H9 (cell line): ENCODE measurements at regions not wholly inside any gene's neighbourhood (a gene's known extent, or its start where the extent isn't known, plus 50 kb on each side); places are given as distances from the start of the nearest gene placed in this dataset.

Experiments used
- DNase-seq: peaks from one replicate; pipeline ENCODE4 v3.0.0-alpha.2; 2017
- H2AFZ ChIP-seq: one replicate; pipeline ENCODE4 v1.6.1; 2013; ENCODE audit warnings: mild to moderate bottlenecking, low read length, control low read depth, moderate library complexity
- H2AK5ac ChIP-seq: 2 replicates; pipeline ENCODE4 v1.6.1; 2013; ENCODE audit warnings: low read length, control low read depth, mixed read lengths; ENCODE audit not compliant: insufficient read length
- H2BK120ac ChIP-seq: one replicate; pipeline ENCODE4 v1.6.1; 2013; ENCODE audit warnings: low read depth, mild to moderate bottlenecking, low read length, control low read depth, inconsistent platforms; ENCODE audit not compliant: poor library complexity, severe bottlenecking
- H2BK12ac ChIP-seq: 2 replicates; pipeline ENCODE4 v1.6.1; 2013; ENCODE audit warnings: low read length, control low read depth, mixed read lengths, low read depth; ENCODE audit not compliant: insufficient read length
- H2BK15ac ChIP-seq: 2 replicates; pipeline ENCODE4 v1.6.1; 2013; ENCODE audit warnings: low read depth, low read length, control low read depth
- H2BK20ac ChIP-seq: one replicate; pipeline ENCODE4 v1.6.1; 2013; ENCODE audit warnings: low read depth, mild to moderate bottlenecking, low read length, control low read depth, inconsistent platforms; ENCODE audit not compliant: poor library complexity, severe bottlenecking
- H2BK5ac ChIP-seq: 2 replicates; pipeline ENCODE4 v1.6.1; 2013; ENCODE audit warnings: low read length, control low read depth, mixed read lengths; ENCODE audit not compliant: insufficient read length
- H3K14ac ChIP-seq: 2 replicates; pipeline ENCODE4 v1.6.1; 2013; ENCODE audit warnings: low read length, control low read depth; ENCODE audit not compliant: insufficient read depth
- H3K18ac ChIP-seq: 2 replicates; pipeline ENCODE4 v1.6.1; 2013; ENCODE audit warnings: low read depth, mild to moderate bottlenecking, mixed read lengths, low read length, control low read depth; ENCODE audit not compliant: insufficient read length
- H3K23ac ChIP-seq: 2 replicates; pipeline ENCODE4 v1.6.1; 2013; ENCODE audit warnings: low read length, control low read depth, mixed read lengths, low read depth; ENCODE audit not compliant: insufficient read length
- H3K23me2 ChIP-seq: 2 replicates; pipeline ENCODE4 v1.6.1; 2013; ENCODE audit warnings: low read depth, mild to moderate bottlenecking, mixed read lengths, low read length, control low read depth; ENCODE audit not compliant: insufficient read length, poor library complexity, severe bottlenecking
- H3K27ac ChIP-seq: 2 replicates; pipeline ENCODE4 v1.5.1; 2013; ENCODE audit warnings: low read length, control low read depth, mixed read lengths, low read depth; ENCODE audit not compliant: insufficient read length
- H3K27me3 ChIP-seq: 2 replicates; pipeline ENCODE4 v1.6.1; 2013; ENCODE audit warnings: low read length, control low read depth, inconsistent platforms; ENCODE audit not compliant: insufficient read depth
- H3K4ac ChIP-seq: 2 replicates; pipeline ENCODE4 v1.6.1; 2013; ENCODE audit warnings: low read depth, mild to moderate bottlenecking, control low read depth, inconsistent platforms, low read length, moderate library complexity
- H3K4me1 ChIP-seq: 2 replicates; pipeline ENCODE4 v1.6.1; 2013; ENCODE audit warnings: low read length, control low read depth, inconsistent platforms; ENCODE audit not compliant: insufficient read depth
- H3K4me2 ChIP-seq: 2 replicates; pipeline ENCODE4 v1.6.1; 2013; ENCODE audit warnings: low read length, control low read depth, mixed read lengths; ENCODE audit not compliant: insufficient read length, insufficient read depth
- H3K56ac ChIP-seq: 2 replicates; pipeline ENCODE4 v1.6.1; 2013; ENCODE audit warnings: low read depth, mild to moderate bottlenecking, mixed read lengths, low read length, control low read depth; ENCODE audit not compliant: insufficient read length
- H3K79me1 ChIP-seq: 2 replicates; pipeline ENCODE4 v1.6.1; 2013; ENCODE audit warnings: low read depth, mild to moderate bottlenecking, moderate library complexity, low read length, control low read depth, inconsistent platforms; ENCODE audit not compliant: insufficient read depth, poor library complexity, severe bottlenecking
- H3K79me2 ChIP-seq: 2 replicates; pipeline ENCODE4 v1.6.1; 2013; ENCODE audit warnings: low read length, control low read depth, inconsistent platforms; ENCODE audit not compliant: insufficient read depth
- H3K9ac ChIP-seq: 2 replicates; pipeline ENCODE4 v1.6.1; 2013; ENCODE audit warnings: low read length, control low read depth, mixed read lengths; ENCODE audit not compliant: insufficient read length; ENCODE audit errors: extremely low read depth
- H3K9me3 ChIP-seq: one replicate; pipeline ENCODE4 v1.6.1; 2013; ENCODE audit warnings: low read depth, low read length, inconsistent platforms; ENCODE audit not compliant: control insufficient read depth
- H3T11ph ChIP-seq: one replicate; pipeline ENCODE4 v1.6.1; 2013; ENCODE audit warnings: mild to moderate bottlenecking, low read length, control low read depth, inconsistent platforms
- H4K20me1 ChIP-seq: one replicate; pipeline ENCODE4 v1.6.1; 2013; ENCODE audit not compliant: control insufficient read depth, insufficient read length, insufficient read depth
- H4K5ac ChIP-seq: 2 replicates; pipeline ENCODE4 v1.6.1; 2013; ENCODE audit warnings: low read depth, mild to moderate bottlenecking, mixed read lengths, low read length, control low read depth; ENCODE audit not compliant: insufficient read length
- H4K8ac ChIP-seq: replicated peaks from 2 replicates; pipeline ENCODE4 v1.6.1; 2013; ENCODE audit warnings: low read length, control low read depth, mixed read lengths, low read depth; ENCODE audit not compliant: insufficient read length
- H4K91ac ChIP-seq: 2 replicates; pipeline ENCODE4 v1.6.1; 2013; ENCODE audit warnings: low read depth, mild to moderate bottlenecking, moderate library complexity, mixed read lengths, low read length, control low read depth; ENCODE audit not compliant: insufficient read length
- H3K27ac Mint-ChIP-seq, 3 experiments: 2 replicates in 2 of 3; 3 replicates in 1 of 3; pipeline ENCODE4 v1.8.0; 2020 to 2021; ENCODE audit warnings: mixed read lengths in 3 of 3, mild to moderate bottlenecking in 1 of 3, moderate library complexity in 1 of 3
- H3K27me3 Mint-ChIP-seq: 2 replicates; pipeline ENCODE4 v1.8.0; 2021; ENCODE audit warnings: low read depth, mild to moderate bottlenecking, moderate library complexity, mixed read lengths
- H3K36me3 Mint-ChIP-seq, 3 experiments: 2 replicates in 2 of 3; 3 replicates in 1 of 3; pipeline ENCODE4 v1.8.0; 2020 to 2021; ENCODE audit warnings: low read depth in 3 of 3, mixed read lengths in 3 of 3; ENCODE audit not compliant: insufficient read depth in 1 of 3
- H3K4me1 Mint-ChIP-seq, 2 experiments: 2 replicates each; pipeline ENCODE4 v1.8.0; 2020; ENCODE audit warnings: mixed read lengths in 2 of 2
- H3K4me3 Mint-ChIP-seq, 2 experiments: 2 replicates in 1 of 2; 3 replicates in 1 of 2; pipeline ENCODE4 v1.8.0; 2020 to 2021; ENCODE audit warnings: mild to moderate bottlenecking in 2 of 2, mixed read lengths in 2 of 2, moderate library complexity in 1 of 2
- H3K9me3 Mint-ChIP-seq, 2 experiments: 2 replicates in 1 of 2; 3 replicates in 1 of 2; pipeline ENCODE4 v1.8.0; 2020; ENCODE audit warnings: mild to moderate bottlenecking in 2 of 2, mixed read lengths in 2 of 2, moderate library complexity in 1 of 2
- WGBS: extraction: QIAGEN DNeasy Blood & Tissue Kit; methylation state at CpG from one replicate; pipeline ENCODE4 v1.1.7; 2013; ENCODE audit warnings: missing lambda C conversion rate, low lambda C conversion rate, mixed read lengths; ENCODE audit not compliant: insufficient read length; ENCODE audit errors: extremely low coverage; 5-methylcytosine and 5-hydroxymethylcytosine counted together
- TF ChIP-seq, protein P1 (sequence below): fragments of 200-600 bp; sonication (generic); conservative IDR thresholded peaks from 3 replicates; pipeline ENCODE4 v1.8.0; 2021; ENCODE audit warnings: antibody characterized with exemption, mild to moderate bottlenecking

GRCh38 chr2:228919808-228920207, 351.3 kb downstream of the PID1 start:
- Histone ChIP-seq H3K23ac (no peak overlapping the region), H2BK5ac (no peak overlapping the region), H2AFZ (no peak overlapping the region), H3K79me1 (no peaks in the 10 kb centered on the region), H3K4ac (no peak overlapping the region), H2BK120ac (no peak overlapping the region), H3K23me2 (no peaks in the 10 kb centered on the region), H3K18ac (no peak overlapping the region), H4K5ac (no peak overlapping the region), H4K91ac (no peak overlapping the region), H2BK20ac (no peak overlapping the region), H3K9me3 (no peaks in the 10 kb centered on the region), H3T11ph (no peak overlapping the region), H3K27me3 (no peaks in the 10 kb centered on the region), H4K8ac (no peak overlapping the region), H3K27ac (no peak overlapping the region), H3K4me2 (no peak overlapping the region), H3K79me2 (no peaks in the 10 kb centered on the region), H4K20me1 (no peaks in the 10 kb centered on the region), H3K9ac (no peak overlapping the region), H3K14ac (no peak overlapping the region), H2BK12ac (no peak overlapping the region), H3K56ac (no peak overlapping the region), H2AK5ac (no peak overlapping the region), H2BK15ac (no peak overlapping the region), H3K4me1 (no peaks in the 10 kb centered on the region)
- no peak for DNase-seq
- H3K4me1 Mint-ChIP-seq: no peaks in the 10 kb centered on the region
- H3K9me3 Mint-ChIP-seq: no peaks in the 10 kb centered on the region; a peak in 1 of 5 replicates
- TF ChIP-seq, protein P1, sequence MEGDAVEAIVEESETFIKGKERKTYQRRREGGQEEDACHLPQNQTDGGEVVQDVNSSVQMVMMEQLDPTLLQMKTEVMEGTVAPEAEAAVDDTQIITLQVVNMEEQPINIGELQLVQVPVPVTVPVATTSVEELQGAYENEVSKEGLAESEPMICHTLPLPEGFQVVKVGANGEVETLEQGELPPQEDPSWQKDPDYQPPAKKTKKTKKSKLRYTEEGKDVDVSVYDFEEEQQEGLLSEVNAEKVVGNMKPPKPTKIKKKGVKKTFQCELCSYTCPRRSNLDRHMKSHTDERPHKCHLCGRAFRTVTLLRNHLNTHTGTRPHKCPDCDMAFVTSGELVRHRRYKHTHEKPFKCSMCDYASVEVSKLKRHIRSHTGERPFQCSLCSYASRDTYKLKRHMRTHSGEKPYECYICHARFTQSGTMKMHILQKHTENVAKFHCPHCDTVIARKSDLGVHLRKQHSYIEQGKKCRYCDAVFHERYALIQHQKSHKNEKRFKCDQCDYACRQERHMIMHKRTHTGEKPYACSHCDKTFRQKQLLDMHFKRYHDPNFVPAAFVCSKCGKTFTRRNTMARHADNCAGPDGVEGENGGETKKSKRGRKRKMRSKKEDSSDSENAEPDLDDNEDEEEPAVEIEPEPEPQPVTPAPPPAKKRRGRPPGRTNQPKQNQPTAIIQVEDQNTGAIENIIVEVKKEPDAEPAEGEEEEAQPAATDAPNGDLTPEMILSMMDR: no peak
- WGBS: no CpG with 5 or more reads among the region's 4 CpGs
- no peak overlapping the region for H3K27ac Mint-ChIP-seq
- no peaks in the 10 kb centered on the region; the same call in 1 of the 2 replicates for H3K27me3 Mint-ChIP-seq
- H3K36me3 Mint-ChIP-seq: no peaks in the 10 kb centered on the region; a peak in 1 of 7 replicates
- no peak overlapping the region for H3K4me3 Mint-ChIP-seq
